ENCODE measurements at regions not wholly inside any gene's neighbourhood (a gene's known extent, or its start where the extent isn't known, plus 50 kb on each side); places are given as distances from the start of the nearest gene placed in this dataset.

- DNase-seq (ENCODE audit: low read depth), result no peak
Observed at GRCh38 chr6:11296449-11297375, 64.2 kb upstream of the NEDD9 start.

GRCh38 chr6:11295969-11296368 lies 63.5 kb upstream of the NEDD9 start:
- DNase-seq (ENCODE audit: low read depth), result no peak

GRCh38 chr6:11294228-11294627 lies 61.8 kb upstream of the NEDD9 start:
- no peak for DNase-seq (ENCODE audit: low read depth)

DNA sequence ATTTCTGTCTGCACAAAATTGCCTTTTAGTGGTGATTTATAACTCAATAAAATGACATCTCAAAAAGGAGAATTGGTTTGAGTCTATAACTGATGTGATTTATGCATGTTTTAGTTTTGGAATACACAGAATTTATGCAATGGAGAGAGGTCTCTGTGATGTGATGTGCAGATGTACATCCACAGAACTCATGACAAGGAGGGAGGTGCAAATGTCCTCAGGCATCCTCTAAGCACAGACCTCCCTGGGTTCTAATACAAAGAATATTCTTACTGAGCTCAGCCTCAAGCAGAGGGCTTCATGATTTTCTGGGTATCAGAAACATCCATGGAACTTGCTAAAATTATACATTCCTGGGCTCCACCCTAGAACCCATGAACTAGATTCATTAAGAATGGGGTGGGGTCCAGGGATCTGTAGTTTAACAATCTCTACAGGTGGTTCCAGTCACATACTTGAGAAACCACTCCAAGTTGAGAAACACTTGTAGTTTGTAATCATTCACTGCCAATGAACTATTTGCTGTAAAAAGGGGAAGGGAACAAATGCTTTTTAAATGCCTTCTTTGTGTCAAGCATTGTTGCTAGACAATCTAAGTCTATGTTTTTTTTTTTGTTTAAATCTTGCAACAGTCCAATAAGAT lies 60.2 kb upstream of the NEDD9 start:
- DNase-seq (ENCODE audit: low read depth), result no peak

DNA sequence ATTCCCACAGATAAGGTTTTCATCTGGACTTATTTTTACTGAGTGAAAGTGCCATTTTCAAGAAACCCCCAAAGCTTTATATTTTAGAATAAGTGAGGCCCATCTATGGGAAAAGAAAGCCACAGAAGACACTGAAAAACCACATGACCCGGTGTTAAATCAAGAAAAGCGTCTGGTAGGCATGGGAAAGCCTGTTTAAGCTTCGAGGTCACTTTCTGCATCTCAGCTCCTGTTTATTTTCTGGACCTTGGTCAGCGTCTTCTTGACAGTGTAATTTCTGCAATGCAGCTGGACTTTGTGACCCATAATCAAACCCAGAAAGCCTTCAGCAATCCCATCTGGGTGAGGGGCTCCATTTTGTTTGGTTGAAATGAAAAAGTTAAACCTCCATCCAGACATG lies 59.6 kb upstream of the NEDD9 start:
- DNase-seq (ENCODE audit: low read depth), result no peak

GRCh38 chr6:11291582-11291981 lies 59.1 kb upstream of the NEDD9 start:
- DNase-seq (ENCODE audit: low read depth), result no peak

GRCh38 chr6:11290027-11290426 lies 57.6 kb upstream of the NEDD9 start:
- DNase-seq (ENCODE audit: low read depth), result no peak

DNA sequence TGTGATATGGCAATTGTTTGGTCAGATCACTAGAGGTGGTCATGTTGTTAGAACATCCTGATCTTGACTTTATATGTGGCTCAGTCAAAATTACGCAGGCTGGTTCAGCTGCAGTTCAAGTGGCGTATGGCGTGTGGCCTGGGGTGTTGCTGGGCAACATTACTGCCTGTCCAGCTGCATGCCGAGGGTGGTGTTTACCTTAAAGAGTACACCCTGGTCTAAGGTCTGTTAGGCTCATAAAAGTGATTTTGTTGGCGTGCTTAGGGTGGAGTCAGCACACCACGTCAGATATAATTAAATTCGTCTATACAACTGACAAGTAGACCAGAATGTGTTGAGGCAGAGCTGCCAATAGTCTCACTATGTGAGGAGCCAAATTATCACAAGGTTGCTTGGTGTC lies 55.6 kb upstream of the NEDD9 start:
- DNase-seq (ENCODE audit: low read depth), result no peak

GRCh38 chr6:11284996-11285395 lies 52.5 kb upstream of the NEDD9 start:
- DNase-seq (ENCODE audit: low read depth), result no peak

DNA sequence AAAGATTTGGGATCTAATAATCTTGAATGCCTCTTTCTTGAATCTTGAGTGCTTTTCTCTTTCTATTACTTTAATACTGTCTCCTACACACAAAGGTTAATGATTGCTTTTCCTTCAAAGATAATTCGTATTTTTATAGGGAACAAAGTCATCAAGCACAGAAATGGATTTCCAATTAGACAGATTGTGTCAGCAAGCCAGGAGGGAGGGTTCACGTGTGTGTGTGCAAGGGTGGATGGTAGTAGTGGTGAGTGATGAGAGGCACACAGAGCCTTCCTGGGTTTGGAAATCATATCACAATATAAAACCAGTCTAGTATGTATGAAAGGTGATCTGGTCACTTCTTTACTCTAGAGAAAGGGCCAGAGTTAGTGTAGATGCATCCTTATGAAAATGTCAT lies 51.2 kb upstream of the NEDD9 start:
- no peak for DNase-seq (ENCODE audit: low read depth)

- no peak for DNase-seq (ENCODE audit: low read depth)
Observed at GRCh38 chr6:11282875-11283274, 50.4 kb upstream of the NEDD9 start.
